ENCODE measurements at regions not wholly inside any gene's neighbourhood (a gene's known extent, or its start where the extent isn't known, plus 50 kb on each side); places are given as distances from the start of the nearest gene placed in this dataset.

DNA sequence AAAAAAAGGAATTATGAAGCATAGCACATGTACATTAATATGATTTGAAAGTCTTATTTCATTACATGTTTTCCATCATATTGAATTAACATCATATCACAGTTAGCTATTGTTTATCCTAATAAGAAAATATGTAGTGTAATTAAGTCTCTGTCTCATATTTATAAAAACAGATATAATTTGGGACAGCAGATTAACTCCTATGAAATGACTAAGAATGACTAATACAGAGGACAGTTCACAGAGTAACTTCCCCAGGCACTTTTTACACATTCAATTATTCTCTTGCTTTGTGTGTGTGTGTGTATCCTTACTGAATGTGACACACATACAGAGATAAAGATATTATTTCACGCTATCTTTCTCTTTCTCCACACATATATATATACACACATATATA lies 2400.9 kb upstream of the C9orf72 start:
- TF ChIP-seq, protein P1, sequence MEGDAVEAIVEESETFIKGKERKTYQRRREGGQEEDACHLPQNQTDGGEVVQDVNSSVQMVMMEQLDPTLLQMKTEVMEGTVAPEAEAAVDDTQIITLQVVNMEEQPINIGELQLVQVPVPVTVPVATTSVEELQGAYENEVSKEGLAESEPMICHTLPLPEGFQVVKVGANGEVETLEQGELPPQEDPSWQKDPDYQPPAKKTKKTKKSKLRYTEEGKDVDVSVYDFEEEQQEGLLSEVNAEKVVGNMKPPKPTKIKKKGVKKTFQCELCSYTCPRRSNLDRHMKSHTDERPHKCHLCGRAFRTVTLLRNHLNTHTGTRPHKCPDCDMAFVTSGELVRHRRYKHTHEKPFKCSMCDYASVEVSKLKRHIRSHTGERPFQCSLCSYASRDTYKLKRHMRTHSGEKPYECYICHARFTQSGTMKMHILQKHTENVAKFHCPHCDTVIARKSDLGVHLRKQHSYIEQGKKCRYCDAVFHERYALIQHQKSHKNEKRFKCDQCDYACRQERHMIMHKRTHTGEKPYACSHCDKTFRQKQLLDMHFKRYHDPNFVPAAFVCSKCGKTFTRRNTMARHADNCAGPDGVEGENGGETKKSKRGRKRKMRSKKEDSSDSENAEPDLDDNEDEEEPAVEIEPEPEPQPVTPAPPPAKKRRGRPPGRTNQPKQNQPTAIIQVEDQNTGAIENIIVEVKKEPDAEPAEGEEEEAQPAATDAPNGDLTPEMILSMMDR (conservative IDR thresholded peaks at IDR 0.05): no peak
- TF ChIP-seq ZFX (IDR thresholded peaks at IDR 0.05): no peak

Measured in C4-2B (cell line).